22Rv1 (cell line): ENCODE measurements at regions not wholly inside any gene's neighbourhood (a gene's known extent, or its start where the extent isn't known, plus 50 kb on each side); places are given as distances from the start of the nearest gene placed in this dataset.
"Not testable (repeated sequence)": the region's sequence is repeated elsewhere in the genome, so short reads cannot be mapped to it uniquely, and the experiment has no call there.

Experiments
- CTCF ChIP-seq: fragments of 450-650 bp; IDR thresholded peaks from 2 replicates; pipeline ENCODE4 v1.5.1; 2017; ENCODE audit warnings: mild to moderate bottlenecking
- ZFX ChIP-seq: fragments of 450-650 bp; IDR thresholded peaks from 2 replicates; pipeline ENCODE4 v1.6.1; 2017; ENCODE audit warnings: antibody characterized with exemption, borderline replicate concordance

- not testable (repeated sequence) for TF ChIP-seq CTCF, ZFX
Observed at GRCh38 chr7:84880326-84880997, 306.4 kb downstream of the SEMA3D start.
